ENCODE measurements at regions not wholly inside any gene's neighbourhood (a gene's known extent, or its start where the extent isn't known, plus 50 kb on each side); places are given as distances from the start of the nearest gene placed in this dataset.

DNA sequence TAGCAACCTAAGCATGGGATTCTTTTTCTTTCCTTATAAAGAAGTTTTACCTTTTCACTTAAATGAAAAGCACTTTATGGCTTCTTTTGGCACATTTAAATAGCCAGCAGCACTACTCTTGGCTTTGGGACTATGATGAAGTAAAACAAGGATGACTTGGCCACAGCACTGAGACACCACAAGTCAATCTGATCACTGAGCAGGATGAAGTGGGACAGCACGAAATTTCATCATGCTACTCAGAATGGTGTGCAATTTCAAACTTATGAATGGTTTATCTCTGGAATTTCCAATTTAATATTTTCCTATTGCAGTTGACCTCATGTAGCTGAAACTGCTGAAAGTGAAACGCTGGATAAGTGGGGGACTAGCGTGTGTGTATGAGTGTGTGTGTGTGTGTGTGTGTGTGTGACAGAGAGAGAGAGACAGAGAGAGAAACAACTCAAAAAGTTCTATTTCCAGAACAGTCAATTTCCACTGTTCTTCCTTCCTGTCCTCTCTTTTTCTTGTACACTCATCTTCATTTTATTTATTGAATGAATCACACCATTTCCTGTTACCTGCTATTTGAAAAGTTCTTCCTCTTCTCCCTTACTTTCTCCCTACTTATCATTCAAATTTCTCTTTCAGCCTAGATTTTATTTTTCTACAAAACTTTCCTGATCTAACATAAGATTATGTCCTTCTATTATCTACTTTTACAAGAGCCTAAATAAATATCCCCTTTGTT, 414.2 kb upstream of the MIR17HG start:
- Histone ChIP-seq H3K27ac (ENCODE audit: insufficient read depth, low read length) (no peak overlapping the region), H3K4me1 (ENCODE audit: control insufficient read depth, insufficient read depth, low read length) (no peaks in the 10 kb centered on the region), H3K9ac (ENCODE audit: low read depth, low read length) (no peak overlapping the region), H3K18ac (ENCODE audit: low read depth, low read length) (no peak overlapping the region), H4K5ac (ENCODE audit: low read depth, low read length) (no peak overlapping the region), H3K36me3 (ENCODE audit: control insufficient read depth, insufficient read depth, low read length) (no peaks in the 10 kb centered on the region), H2AK5ac (ENCODE audit: low read depth, low read length) (no peak overlapping the region), H4K20me1 (ENCODE audit: insufficient read depth, low read length) (no peaks in the 10 kb centered on the region), H3K4ac (ENCODE audit: low read depth, low read length) (no peak overlapping the region), H2BK20ac (ENCODE audit: low read depth, low read length) (no peak overlapping the region), H2AFZ (replicated peaks; ENCODE audit: low read length, poor library complexity) (no peak overlapping the region), H2AK9ac (replicated peaks; ENCODE audit: low read depth, low read length, poor library complexity) (no peak overlapping the region), H3K4me2 (ENCODE audit: low read depth, low read length) (no peak overlapping the region), H4K91ac (ENCODE audit: insufficient read depth, low read depth, low read length) (no peak overlapping the region), H3K23ac (ENCODE audit: low read depth, low read length) (no peak overlapping the region), H3K9me1 (ENCODE audit: insufficient read depth, low read length) (no peaks in the 10 kb centered on the region), H4K8ac (ENCODE audit: low read depth in 2 of 2, low read length in 2 of 2) (no peak overlapping the region), H3K79me1 (ENCODE audit: low read depth in 1 of 2, low read length in 2 of 2) (no peaks in the 10 kb centered on the region), H3K56ac (ENCODE audit: extremely low read depth, insufficient read depth, low read length) (no peak overlapping the region), H2BK15ac (ENCODE audit: low read depth, low read length) (no peak overlapping the region), H3K4me3 (ENCODE audit: insufficient read depth, low read depth, low read length) (no peak overlapping the region), H2BK120ac (ENCODE audit: low read depth, low read length) (no peak overlapping the region), H3K27me3 (ENCODE audit: control insufficient read depth, insufficient read depth, low read length) (no peaks in the 10 kb centered on the region), H3K9me3 (ENCODE audit: control insufficient read depth, insufficient read depth, low read length) (peaks cover 2% of the 10 kb centered on the region), H2BK5ac (ENCODE audit: low read depth, low read length, poor library complexity, severe bottlenecking) (no peak overlapping the region), H3K14ac (replicated peaks; ENCODE audit: low read depth, low read length) (no peak overlapping the region)
- DNase-seq (no peak), ATAC-seq (ENCODE audit: low read depth) (no peak)
- dilution Hi-C loops (cut with HindIII; ENCODE audit: low sequenced_read_pairs, unreplicated experiment) (no loop called here), in situ Hi-C loops (cut with MboI; ENCODE audit: low sequenced_read_pairs) (no loop called here), intact Hi-C loops (cut with micrococcal nuclease) (no loop called here)
- CTCF ChIA-PET, result no interaction called here
- no CpG with 5 or more reads among the region's 3 CpGs for WGBS, 2 experiments (ENCODE audit: extremely low coverage in 2 of 2, insufficient read length in 1 of 2)
- POLR2A ChIA-PET (ENCODE audit: unreplicated experiment), result no interaction called here
- TF ChIP-seq, protein P1, sequence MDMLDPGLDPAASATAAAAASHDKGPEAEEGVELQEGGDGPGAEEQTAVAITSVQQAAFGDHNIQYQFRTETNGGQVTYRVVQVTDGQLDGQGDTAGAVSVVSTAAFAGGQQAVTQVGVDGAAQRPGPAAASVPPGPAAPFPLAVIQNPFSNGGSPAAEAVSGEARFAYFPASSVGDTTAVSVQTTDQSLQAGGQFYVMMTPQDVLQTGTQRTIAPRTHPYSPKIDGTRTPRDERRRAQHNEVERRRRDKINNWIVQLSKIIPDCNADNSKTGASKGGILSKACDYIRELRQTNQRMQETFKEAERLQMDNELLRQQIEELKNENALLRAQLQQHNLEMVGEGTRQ (IDR thresholded peaks at IDR 0.05; ENCODE audit: low read depth, low read length), result no peak
- BruUV-seq (replicated peaks), result no TSS peak

All from IMR-90 (cell line).